RWPE2 (cell line): ENCODE measurements at regions not wholly inside any gene's neighbourhood (a gene's known extent, or its start where the extent isn't known, plus 50 kb on each side); places are given as distances from the start of the nearest gene placed in this dataset.
A peak's percentile ranks its signal among the peaks of the same experiment; 100 is the strongest.

Source experiments
- ATAC-seq: fragments of 200-7000 bp; cut with Tn5 transposase; 3 replicates; pipeline ENCODE4 v1.9.1; 2021; ENCODE audit warnings: low read depth
- DNase-seq: peaks from one replicate; pipeline ENCODE4 v3.0.0-alpha.2; 2020; ENCODE audit warnings: low spot score
- H3K27ac ChIP-seq: fragments of 450-650 bp; 2 replicates; pipeline ENCODE4 v1.5.1; 2017; ENCODE audit warnings: mild to moderate bottlenecking; ENCODE audit not compliant: poor library complexity, severe bottlenecking
- H3K27me3 ChIP-seq: fragments of 250-450 bp; sonication (Bioruptor Pico); 2 replicates; pipeline ENCODE4 v1.5.1; 2021; ENCODE audit warnings: mild to moderate bottlenecking, moderate library complexity; ENCODE audit not compliant: insufficient read depth, poor library complexity, severe bottlenecking
- H3K36me3 ChIP-seq: fragments of 250-450 bp; sonication (Bioruptor Pico); 2 replicates; pipeline ENCODE4 v1.5.1; 2020; ENCODE audit warnings: low read depth, mild to moderate bottlenecking, moderate library complexity
- H3K4me1 ChIP-seq: fragments of 250-450 bp; sonication (Bioruptor Pico); 2 replicates; pipeline ENCODE4 v1.5.1; 2021; ENCODE audit warnings: mild to moderate bottlenecking, moderate library complexity; ENCODE audit not compliant: insufficient read depth, poor library complexity, severe bottlenecking
- H3K4me3 ChIP-seq: fragments of 250-450 bp; sonication (Bioruptor Pico); 2 replicates; pipeline ENCODE4 v1.5.1; 2021; ENCODE audit warnings: mild to moderate bottlenecking, moderate library complexity; ENCODE audit not compliant: severe bottlenecking
- H3K9me3 ChIP-seq: fragments of 250-450 bp; sonication (Bioruptor Pico); 2 replicates; pipeline ENCODE4 v1.5.1; 2021; ENCODE audit warnings: mild to moderate bottlenecking, moderate library complexity; ENCODE audit not compliant: severe bottlenecking
- TF ChIP-seq, protein P1 (sequence below): fragments of 450-650 bp; IDR thresholded peaks from one replicate; pipeline ENCODE4 v1.5.1; 2017; ENCODE audit warnings: mild to moderate bottlenecking, moderate library complexity; ENCODE audit not compliant: poor library complexity, severe bottlenecking

DNA sequence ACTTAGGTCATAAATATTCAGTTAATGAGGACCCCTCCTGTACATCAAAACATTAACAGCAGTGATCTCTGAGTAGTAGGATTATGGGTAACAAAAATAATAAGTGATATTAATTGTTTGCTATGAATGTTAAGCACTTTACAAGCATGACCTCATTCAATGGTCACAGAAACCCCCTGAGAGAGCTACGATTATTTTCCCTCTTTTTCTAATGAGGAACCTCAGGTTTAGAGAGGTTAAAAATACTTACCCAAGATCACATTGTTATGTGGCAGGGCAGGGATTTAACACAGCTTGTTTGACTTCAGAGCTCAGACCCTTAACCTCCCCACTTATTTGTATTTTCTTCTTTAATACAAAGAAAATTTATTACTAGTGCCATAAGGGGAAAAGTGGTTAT lies 228.2 kb downstream of the TBL1XR1 start:
- Histone ChIP-seq H3K4me3 (no peak overlapping the region), H3K9me3 (no peaks in the 10 kb centered on the region), H3K27ac (no peak overlapping the region), H3K36me3 (no peaks in the 10 kb centered on the region), H3K4me1 (peaks cover 3% of the 10 kb centered on the region), H3K27me3 (no peaks in the 10 kb centered on the region)
- ATAC-seq (no peak), DNase-seq (no peak)
- TF ChIP-seq, protein P1, sequence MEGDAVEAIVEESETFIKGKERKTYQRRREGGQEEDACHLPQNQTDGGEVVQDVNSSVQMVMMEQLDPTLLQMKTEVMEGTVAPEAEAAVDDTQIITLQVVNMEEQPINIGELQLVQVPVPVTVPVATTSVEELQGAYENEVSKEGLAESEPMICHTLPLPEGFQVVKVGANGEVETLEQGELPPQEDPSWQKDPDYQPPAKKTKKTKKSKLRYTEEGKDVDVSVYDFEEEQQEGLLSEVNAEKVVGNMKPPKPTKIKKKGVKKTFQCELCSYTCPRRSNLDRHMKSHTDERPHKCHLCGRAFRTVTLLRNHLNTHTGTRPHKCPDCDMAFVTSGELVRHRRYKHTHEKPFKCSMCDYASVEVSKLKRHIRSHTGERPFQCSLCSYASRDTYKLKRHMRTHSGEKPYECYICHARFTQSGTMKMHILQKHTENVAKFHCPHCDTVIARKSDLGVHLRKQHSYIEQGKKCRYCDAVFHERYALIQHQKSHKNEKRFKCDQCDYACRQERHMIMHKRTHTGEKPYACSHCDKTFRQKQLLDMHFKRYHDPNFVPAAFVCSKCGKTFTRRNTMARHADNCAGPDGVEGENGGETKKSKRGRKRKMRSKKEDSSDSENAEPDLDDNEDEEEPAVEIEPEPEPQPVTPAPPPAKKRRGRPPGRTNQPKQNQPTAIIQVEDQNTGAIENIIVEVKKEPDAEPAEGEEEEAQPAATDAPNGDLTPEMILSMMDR: no peak

DNA sequence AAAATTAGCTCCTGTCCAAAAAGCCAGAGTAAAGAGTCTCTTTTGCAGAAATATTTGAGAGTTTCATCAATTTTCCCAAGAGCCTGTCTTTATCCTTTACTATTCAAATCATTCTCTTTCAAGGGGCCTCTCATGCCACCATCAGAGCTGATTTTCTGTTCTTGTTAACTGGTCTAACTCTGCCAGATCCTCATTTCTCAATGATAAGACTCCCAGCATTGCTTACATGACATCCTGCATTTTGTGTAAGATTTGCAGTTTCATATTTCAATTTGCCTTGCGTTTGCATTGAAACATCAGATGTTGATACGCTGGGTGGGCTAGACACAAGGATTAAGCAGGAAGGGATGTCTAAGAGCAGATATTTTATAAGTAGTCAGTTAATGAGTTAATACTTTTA lies 228.7 kb downstream of the TBL1XR1 start:
- Histone ChIP-seq H3K9me3 (no peaks in the 10 kb centered on the region), H3K4me1 (peaks cover 3% of the 10 kb centered on the region), H3K4me3 (no peak overlapping the region), H3K27ac (no peak overlapping the region), H3K36me3 (no peaks in the 10 kb centered on the region), H3K27me3 (no peaks in the 10 kb centered on the region)
- DNase-seq (no peak), ATAC-seq (no peak)
- TF ChIP-seq, protein P1: no peak

DNA sequence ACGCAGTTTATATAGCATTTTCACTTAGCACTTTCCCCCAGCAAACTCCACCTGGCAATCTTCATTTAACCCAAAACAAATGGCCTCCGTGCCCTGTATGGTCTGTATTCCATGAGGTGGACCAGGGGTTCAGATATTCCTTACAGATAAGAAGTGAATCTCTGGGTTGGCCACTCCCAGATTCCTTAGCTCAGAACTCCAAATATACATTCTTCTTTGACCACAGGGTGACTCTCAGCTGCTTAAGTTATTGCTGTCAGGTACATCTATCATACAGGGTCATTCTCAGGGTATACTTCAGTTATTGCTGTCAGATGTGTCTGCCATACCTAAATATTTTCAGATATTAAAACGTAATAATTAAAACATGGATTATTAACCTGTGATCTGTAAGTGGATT lies 229.8 kb downstream of the TBL1XR1 start:
- DNase-seq (no peak), ATAC-seq (peak; percentile 80)
- Histone ChIP-seq H3K36me3 (no peaks in the 10 kb centered on the region), H3K4me3 (no peak overlapping the region), H3K9me3 (no peaks in the 10 kb centered on the region), H3K4me1 (peaks cover 3% of the 10 kb centered on the region), H3K27ac (no peak overlapping the region), H3K27me3 (no peaks in the 10 kb centered on the region)
- TF ChIP-seq, protein P1: no peak

DNA sequence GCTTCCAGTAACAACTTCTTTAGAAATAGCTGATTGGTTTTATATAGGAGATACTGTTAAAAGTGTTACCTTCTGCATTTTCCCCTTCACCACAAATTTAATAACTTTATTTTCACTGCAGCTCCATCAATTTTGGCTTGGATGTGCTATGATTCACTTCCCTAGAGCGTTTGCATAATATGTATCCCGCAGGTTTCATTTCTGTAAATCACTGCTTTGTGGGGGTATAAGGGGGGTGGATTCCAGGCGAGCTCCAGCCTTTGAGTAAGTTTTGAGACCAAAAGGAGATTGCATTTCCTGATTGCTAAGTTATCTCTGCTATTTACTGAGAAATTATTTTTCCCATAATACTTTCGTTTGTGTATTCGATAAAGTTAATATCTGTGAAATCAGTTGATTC lies 232.6 kb downstream of the TBL1XR1 start:
- H3K4me3 ChIP-seq: no peak overlapping the region
- H3K4me1 ChIP-seq: peaks cover 3% of the 10 kb centered on the region
- TF ChIP-seq, protein P1: no peak
- no peaks in the 10 kb centered on the region for H3K9me3 ChIP-seq
- no peak overlapping the region for H3K27ac ChIP-seq
- no peak for ATAC-seq
- no peaks in the 10 kb centered on the region for H3K27me3 ChIP-seq
- no peak for DNase-seq
- no peaks in the 10 kb centered on the region for H3K36me3 ChIP-seq

DNA sequence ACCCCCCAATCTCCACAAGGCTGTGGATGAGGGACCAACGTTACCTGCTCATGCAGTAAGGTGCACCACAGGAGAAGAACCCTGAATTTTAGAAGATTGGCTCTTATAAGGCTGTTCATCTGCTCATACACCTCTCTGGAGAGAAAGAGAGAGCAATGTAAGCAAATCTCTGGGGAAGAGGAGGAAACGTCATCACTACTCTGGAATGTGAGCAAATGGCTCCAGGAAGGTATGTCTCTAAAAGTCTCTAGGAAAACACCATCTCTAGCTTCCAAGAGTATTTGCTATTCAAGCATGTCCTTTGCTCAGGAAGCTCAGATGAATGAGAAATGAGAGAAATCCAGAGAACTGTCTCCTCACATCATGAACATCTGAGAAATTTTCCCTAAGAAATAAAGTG lies 235.4 kb downstream of the TBL1XR1 start:
- Histone ChIP-seq H3K27me3 (no peaks in the 10 kb centered on the region), H3K27ac (no peak overlapping the region), H3K4me1 (no peaks in the 10 kb centered on the region), H3K36me3 (no peaks in the 10 kb centered on the region), H3K9me3 (no peaks in the 10 kb centered on the region), H3K4me3 (no peak overlapping the region)
- DNase-seq (no peak), ATAC-seq (no peak)
- TF ChIP-seq, protein P1: no peak
